Spleen (tissue), 11 donors: ENCODE measurements at regions not wholly inside any gene's neighbourhood (a gene's known extent, or its start where the extent isn't known, plus 50 kb on each side); places are given as distances from the start of the nearest gene placed in this dataset.

ENCODE experiments used
- DNase-seq: peaks from one replicate; pipeline ENCODE4 v3.0.0-alpha.2; 2020
- H3K27ac ChIP-seq, 8 donors: fragments of 200-600 bp; sonication (generic) in 7 of 8; 1 replicate in 4 of 8; 2 replicates in 4 of 8; pipeline versions ENCODE4 v1.5.0 to v1.8.0; 2016 to 2021; ENCODE audit warnings: inconsistent platforms in 4 of 8, mild to moderate bottlenecking in 4 of 8, moderate library complexity in 1 of 8
- H3K27me3 ChIP-seq, 7 donors: fragments of 200-600 bp; sonication (generic) in 6 of 7; replicated peaks in 1 of 7; 1 replicate in 4 of 7; 2 replicates in 3 of 7; pipeline versions ENCODE4 v1.5.0 to v1.8.0; 2016 to 2021; ENCODE audit warnings: inconsistent platforms in 3 of 7, mild to moderate bottlenecking in 1 of 7
- H3K36me3 ChIP-seq, 6 donors: fragments of 200-600 bp; sonication (generic) in 5 of 6; 1 replicate in 4 of 6; 2 replicates in 2 of 6; pipeline versions ENCODE4 v1.5.0 to v1.8.0; 2016 to 2021; ENCODE audit warnings: inconsistent platforms in 2 of 6
- H3K4me1 ChIP-seq, 6 donors: fragments of 200-600 bp; sonication (generic) in 5 of 6; 1 replicate in 3 of 6; 2 replicates in 3 of 6; pipeline versions ENCODE4 v1.5.0 to v1.8.0; 2016 to 2021; ENCODE audit warnings: inconsistent platforms in 3 of 6
- H3K4me3 ChIP-seq, 8 donors: fragments of 200-600 bp; sonication (generic) in 7 of 8; 1 replicate in 4 of 8; 2 replicates in 4 of 8; pipeline versions ENCODE4 v1.5.0 to v1.8.0; 2016 to 2021; ENCODE audit warnings: inconsistent platforms in 4 of 8, mild to moderate bottlenecking in 4 of 8, moderate library complexity in 2 of 8
- H3K9me3 ChIP-seq, 8 donors: fragments of 200-600 bp; sonication (generic) in 7 of 8; 1 replicate in 4 of 8; 2 replicates in 4 of 8; pipeline versions ENCODE4 v1.5.0 to v1.8.0; 2016 to 2021; ENCODE audit warnings: inconsistent platforms in 4 of 8
- POLR2A ChIP-seq, 3 donors: fragments of 450-650 bp; IDR thresholded peaks; one replicate each; pipeline ENCODE4 v1.5.1; 2017; ENCODE audit warnings: antibody characterized with exemption in 3 of 3, mild to moderate bottlenecking in 1 of 3
- POLR2AphosphoS5 ChIP-seq, 3 donors: sonication (generic); formaldehyde crosslinking; IDR thresholded peaks; one replicate each; pipeline ENCODE4 v1.5.1; 2017; ENCODE audit warnings: antibody characterized with exemption in 3 of 3
- WGBS, 5 donors: extraction: QIAGEN DNeasy Blood & Tissue Kit in 3 of 5; methylation state at CpG; one replicate each; pipeline versions ENCODE4 v1.1.5 to v1.1.7; 2013 to 2018; 5-methylcytosine and 5-hydroxymethylcytosine counted together
- intact Hi-C: fragments of 100-400 bp; cut with DNase I; formaldehyde crosslinking; loops from one replicate; pipeline ENCODE4 v1.15.0; 2023; ENCODE audit warnings: low total_unique reads
- TF ChIP-seq, protein P1 (sequence below), 11 experiments: fragments of 200-600 bp in 7 of 11; fragments of 450-650 bp in 4 of 11; sonication (generic) in 4 of 11; IDR thresholded peaks in 8 of 11; conservative IDR thresholded peaks in 3 of 11; 1 replicate in 7 of 11; 2 replicates in 4 of 11; pipeline versions ENCODE4 v1.4.0 to v1.8.0; 2016 to 2021; ENCODE audit warnings: antibody characterized with exemption in 11 of 11, inconsistent platforms in 4 of 11, mild to moderate bottlenecking in 1 of 11
- donor health status: healthy with polysubstance abuse.
- donor health status: DM: no; HTN: no; CAD: no; lungs with moderate emphysema.
- donor health status: DM: no; HTN: no; CAD: no.
- donor health status: Bipolar disorder and iron deficiency.
- donor health status: healthy.
- donor health status: DM: no; HTN: no; CAD: no.
- donor health status: DM: yes; HTN: yes; CAD: no.

DNA sequence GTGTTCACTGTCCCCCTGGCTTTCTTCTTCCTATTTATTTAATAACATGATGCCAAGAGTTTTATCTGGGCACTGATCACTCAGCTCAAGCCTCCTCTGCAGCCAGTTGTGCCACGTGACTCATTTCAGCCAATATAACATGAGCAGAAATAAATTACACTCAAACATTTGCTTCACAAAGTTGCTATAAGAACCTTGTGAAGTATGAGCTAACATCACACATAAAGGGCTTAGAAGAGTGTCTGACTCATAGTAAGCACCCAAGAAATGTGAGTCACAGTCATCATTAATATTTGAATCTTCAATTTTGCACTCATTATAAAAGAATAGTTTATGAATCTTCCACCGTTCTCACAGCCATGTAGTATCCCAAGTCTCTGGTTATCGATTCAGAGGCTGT lies 414.6 kb upstream of the NPVF start:
- TF ChIP-seq, protein P1, sequence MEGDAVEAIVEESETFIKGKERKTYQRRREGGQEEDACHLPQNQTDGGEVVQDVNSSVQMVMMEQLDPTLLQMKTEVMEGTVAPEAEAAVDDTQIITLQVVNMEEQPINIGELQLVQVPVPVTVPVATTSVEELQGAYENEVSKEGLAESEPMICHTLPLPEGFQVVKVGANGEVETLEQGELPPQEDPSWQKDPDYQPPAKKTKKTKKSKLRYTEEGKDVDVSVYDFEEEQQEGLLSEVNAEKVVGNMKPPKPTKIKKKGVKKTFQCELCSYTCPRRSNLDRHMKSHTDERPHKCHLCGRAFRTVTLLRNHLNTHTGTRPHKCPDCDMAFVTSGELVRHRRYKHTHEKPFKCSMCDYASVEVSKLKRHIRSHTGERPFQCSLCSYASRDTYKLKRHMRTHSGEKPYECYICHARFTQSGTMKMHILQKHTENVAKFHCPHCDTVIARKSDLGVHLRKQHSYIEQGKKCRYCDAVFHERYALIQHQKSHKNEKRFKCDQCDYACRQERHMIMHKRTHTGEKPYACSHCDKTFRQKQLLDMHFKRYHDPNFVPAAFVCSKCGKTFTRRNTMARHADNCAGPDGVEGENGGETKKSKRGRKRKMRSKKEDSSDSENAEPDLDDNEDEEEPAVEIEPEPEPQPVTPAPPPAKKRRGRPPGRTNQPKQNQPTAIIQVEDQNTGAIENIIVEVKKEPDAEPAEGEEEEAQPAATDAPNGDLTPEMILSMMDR (IDR thresholded peaks at IDR 0.05 in 8 of 11, conservative IDR thresholded peaks at IDR 0.05 in 3 of 11): no peak
- no peak for TF ChIP-seq POLR2A (IDR thresholded peaks at IDR 0.05)
- no peak for TF ChIP-seq POLR2AphosphoS5 (IDR thresholded peaks at IDR 0.05)
- peak overlapping the region in 1 of 8 donors; percentile 50 for H3K27ac ChIP-seq
- no peaks in the 10 kb centered on the region for H3K9me3 ChIP-seq
- no peaks in the 10 kb centered on the region for H3K27me3 ChIP-seq
- no peak for DNase-seq
- intact Hi-C loops: no loop called here
- no peaks in the 10 kb centered on the region for H3K36me3 ChIP-seq
- 86 to 90% (median 87%) methylated on average over 3 of the region's 3 CpGs for WGBS, 5 donors
- H3K4me1 ChIP-seq: no peaks in the 10 kb centered on the region
- H3K4me3 ChIP-seq: no peak overlapping the region

DNA sequence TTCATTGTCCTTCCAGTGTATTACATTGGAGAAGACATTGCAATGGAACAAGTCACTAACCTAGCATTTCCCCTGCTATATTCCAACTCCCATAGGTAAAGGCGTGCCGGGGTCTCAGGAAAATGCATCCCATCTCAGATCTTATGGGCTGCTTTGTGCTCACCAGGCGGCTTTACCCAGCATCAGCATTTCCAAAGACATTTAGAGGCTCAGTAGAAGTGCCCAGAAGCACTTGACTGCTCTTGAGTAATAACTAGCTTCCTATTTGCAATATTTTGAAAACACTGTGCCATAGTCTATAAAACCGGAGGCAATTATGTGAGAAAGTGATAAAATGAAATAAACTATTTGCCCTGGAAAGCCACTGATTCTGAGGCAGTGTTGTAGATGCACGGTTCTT lies 415.0 kb upstream of the NPVF start:
- 68 to 89% (median 80%) methylated on average over 5 of the region's 5 CpGs for WGBS, 5 donors
- no peaks in the 10 kb centered on the region for H3K4me1 ChIP-seq
- H3K4me3 ChIP-seq: no peak overlapping the region
- peak overlapping the region in 3 of 8 donors; percentile 11 to 50 (median 11) for H3K27ac ChIP-seq
- no peaks in the 10 kb centered on the region for H3K9me3 ChIP-seq
- no peaks in the 10 kb centered on the region for H3K36me3 ChIP-seq
- TF ChIP-seq POLR2A (IDR thresholded peaks at IDR 0.05) (no peak), POLR2AphosphoS5 (IDR thresholded peaks at IDR 0.05) (no peak)
- TF ChIP-seq, protein P1 (IDR thresholded peaks at IDR 0.05 in 8 of 11, conservative IDR thresholded peaks at IDR 0.05 in 3 of 11): no peak
- no peaks in the 10 kb centered on the region for H3K27me3 ChIP-seq
- intact Hi-C loops: no loop called here
- no peak for DNase-seq

DNA sequence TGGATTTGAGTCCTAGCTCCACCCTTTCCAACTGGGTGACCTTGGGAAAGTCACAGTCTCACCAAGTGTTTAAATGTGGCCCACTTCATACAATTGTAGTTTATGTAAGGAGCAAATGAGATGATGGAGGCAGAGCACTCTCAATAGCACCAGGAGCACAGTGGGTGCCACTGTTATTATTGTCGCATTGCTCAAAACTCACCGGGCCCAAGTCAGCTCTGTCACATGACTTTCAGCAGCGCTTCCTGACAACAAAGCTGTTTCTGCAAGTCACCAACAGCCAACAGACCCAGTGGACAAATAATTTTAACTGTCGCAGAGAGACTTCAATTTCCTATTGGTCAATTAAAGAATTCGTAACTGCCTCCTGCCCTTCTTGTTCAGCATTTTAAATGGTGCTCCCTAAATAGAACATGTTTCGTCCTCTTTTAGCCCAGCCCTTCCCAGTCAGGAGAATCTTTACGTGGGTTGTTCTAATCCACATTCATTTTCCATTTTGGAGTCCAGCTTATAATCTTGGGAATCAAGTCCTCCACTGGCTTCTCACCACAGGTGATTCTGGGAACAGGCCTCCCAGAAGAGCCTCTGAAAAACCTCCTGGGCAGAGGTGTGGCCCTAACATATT lies 415.6 kb upstream of the NPVF start:
- no peak for DNase-seq
- Histone ChIP-seq H3K4me1 (no peaks in the 10 kb centered on the region), H3K27ac (peak overlapping the region in 3 of 8 donors; percentile 11 to 50 (median 11)), H3K27me3 (no peaks in the 10 kb centered on the region), H3K9me3 (no peaks in the 10 kb centered on the region), H3K4me3 (no peak overlapping the region), H3K36me3 (no peaks in the 10 kb centered on the region)
- intact Hi-C loops: no loop called here
- TF ChIP-seq, protein P1 (IDR thresholded peaks at IDR 0.05 in 8 of 11, conservative IDR thresholded peaks at IDR 0.05 in 3 of 11): no peak
- no peak for TF ChIP-seq POLR2A (IDR thresholded peaks at IDR 0.05)
- TF ChIP-seq POLR2AphosphoS5 (IDR thresholded peaks at IDR 0.05): no peak
- WGBS, 5 donors: 49 to 69% (median 57%) methylated on average over 7 of the region's 7 CpGs

DNA sequence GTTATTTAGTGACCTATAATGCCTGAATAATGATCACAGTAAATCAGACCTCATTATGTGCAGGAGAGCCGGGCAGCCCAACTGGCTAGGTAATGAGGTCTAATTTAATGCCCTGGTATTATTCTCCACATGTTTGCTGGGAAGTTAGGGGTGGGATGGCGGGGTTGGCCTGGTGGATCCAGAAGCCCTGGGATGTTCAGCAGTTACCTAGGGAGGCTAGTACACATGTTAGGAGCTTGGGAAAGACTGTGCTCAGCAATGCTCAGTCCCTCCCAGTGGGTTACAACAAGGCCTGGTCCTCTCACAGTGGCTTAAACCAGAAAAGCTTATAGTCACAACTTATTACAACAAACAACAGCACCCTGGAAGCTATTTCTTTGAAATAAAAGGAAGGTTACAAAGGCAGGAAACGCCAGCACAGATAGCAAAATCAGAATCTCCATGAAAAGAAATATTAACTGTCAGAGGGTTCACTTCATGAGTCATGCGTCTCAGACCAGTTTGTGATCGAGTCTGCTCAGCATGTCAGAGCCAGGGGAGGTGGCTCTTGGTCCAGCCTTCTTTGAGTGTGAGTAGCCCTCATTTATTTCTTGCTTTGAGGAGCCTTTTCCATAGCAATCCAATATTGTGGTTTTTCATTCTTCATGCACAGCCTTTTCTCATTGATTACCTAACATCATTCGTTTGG lies 418.6 kb upstream of the NPVF start:
- TF ChIP-seq POLR2AphosphoS5 (IDR thresholded peaks at IDR 0.05): no peak

More for the DNA sequence above, 418.6 kb upstream of the NPVF start:
- Histone ChIP-seq H3K4me3 (no peak overlapping the region), H3K36me3 (no peaks in the 10 kb centered on the region), H3K27me3 (no peaks in the 10 kb centered on the region), H3K9me3 (no peaks in the 10 kb centered on the region), H3K4me1 (no peaks in the 10 kb centered on the region), H3K27ac (no peak overlapping the region)
- intact Hi-C loops: no loop called here
- 83 to 90% (median 83%) methylated on average over 6 of the region's 6 CpGs for WGBS, 5 donors
- DNase-seq: no peak
